Tibial nerve (tissue), 4 donors: ENCODE measurements at regions not wholly inside any gene's neighbourhood (a gene's known extent, or its start where the extent isn't known, plus 50 kb on each side); places are given as distances from the start of the nearest gene placed in this dataset.

ENCODE experiments used
- CTCF ChIP-seq, 5 experiments: fragments of 200-600 bp in 3 of 5; fragments of 450-650 bp in 2 of 5; sonication (generic) in 3 of 5; IDR thresholded peaks; one replicate each; pipeline ENCODE4 v1.5.1; 2016 to 2019; ENCODE audit warnings: antibody characterized with exemption in 5 of 5, mild to moderate bottlenecking in 3 of 5, moderate library complexity in 2 of 5
- EP300 ChIP-seq, 2 donors: sonication (generic); formaldehyde crosslinking; IDR thresholded peaks; one replicate each; pipeline ENCODE4 v1.6.1; 2017; ENCODE audit warnings: antibody characterized with exemption in 2 of 2, mild to moderate bottlenecking in 1 of 2
- POLR2A ChIP-seq, 2 donors: fragments of 450-650 bp; IDR thresholded peaks; one replicate each; pipeline ENCODE4 v1.6.1; 2017; ENCODE audit warnings: antibody characterized with exemption in 2 of 2, mild to moderate bottlenecking in 2 of 2, moderate library complexity in 2 of 2

GRCh38 chr1:83641206-83641658 is 357.7 kb downstream of the TTLL7 start:
- TF ChIP-seq CTCF (IDR thresholded peaks at IDR 0.05) (no peak), POLR2A (IDR thresholded peaks at IDR 0.05) (no peak), EP300 (IDR thresholded peaks at IDR 0.05) (no peak)
